Neural progenitor cell (in vitro differentiated cells): ENCODE measurements at regions not wholly inside any gene's neighbourhood (a gene's known extent, or its start where the extent isn't known, plus 50 kb on each side); places are given as distances from the start of the nearest gene placed in this dataset.

ENCODE experiments used
- DNase-seq: peaks from one replicate; pipeline ENCODE4 v3.0.0-alpha.2; 2016; ENCODE audit warnings: low spot score
- H2AFZ ChIP-seq: fragments of 200-600 bp; sonication (generic); replicated peaks from 2 replicates; pipeline ENCODE4 v1.6.1; 2016; ENCODE audit warnings: antibody characterized with exemption
- H3F3A ChIP-seq: fragments of 200-600 bp; sonication (generic); 2 replicates; pipeline ENCODE4 v1.6.1; 2016; ENCODE audit warnings: antibody characterized with exemption, low read depth
- H3K27ac ChIP-seq: fragments of 200-600 bp; sonication (generic); 2 replicates; pipeline ENCODE4 v1.5.1; 2016; ENCODE audit warnings: mild to moderate bottlenecking
- H3K27me3 ChIP-seq: fragments of 200-600 bp; sonication (generic); 2 replicates; pipeline ENCODE4 v1.6.1; 2016; ENCODE audit warnings: mild to moderate bottlenecking, moderate library complexity
- H3K36me3 ChIP-seq: fragments of 200-600 bp; sonication (generic); 2 replicates; pipeline ENCODE4 v1.5.1; 2016
- H3K4me1 ChIP-seq: fragments of 200-600 bp; sonication (generic); 2 replicates; pipeline ENCODE4 v1.6.1; 2016; ENCODE audit warnings: mixed run types
- H3K4me2 ChIP-seq: fragments of 200-600 bp; sonication (generic); 2 replicates; pipeline ENCODE4 v1.6.1; 2016
- H3K4me3 ChIP-seq: fragments of 200-600 bp; sonication (generic); 2 replicates; pipeline ENCODE4 v1.5.1; 2016
- H3K79me2 ChIP-seq: fragments of 200-600 bp; sonication (generic); 2 replicates; pipeline ENCODE4 v1.6.1; 2016; ENCODE audit warnings: low read depth
- H3K9ac ChIP-seq: fragments of 200-600 bp; sonication (generic); 2 replicates; pipeline ENCODE4 v1.6.1; 2016
- H3K9me3 ChIP-seq: fragments of 200-600 bp; sonication (generic); 2 replicates; pipeline ENCODE4 v1.5.1; 2016; ENCODE audit warnings: low read depth
- H4K20me1 ChIP-seq: fragments of 200-600 bp; sonication (generic); 2 replicates; pipeline ENCODE4 v1.6.1; 2016; ENCODE audit warnings: low read depth
- H3K27ac Mint-ChIP-seq: 3 replicates; pipeline ENCODE4 v1.8.0; 2021; ENCODE audit warnings: mixed read lengths
- H3K27me3 Mint-ChIP-seq: 2 replicates; pipeline ENCODE4 v1.8.0; 2022; ENCODE audit warnings: low read depth, mild to moderate bottlenecking, inconsistent platforms, moderate library complexity, mixed read lengths; ENCODE audit not compliant: insufficient read depth
- H3K36me3 Mint-ChIP-seq: 3 replicates; pipeline ENCODE4 v1.8.0; 2021; ENCODE audit warnings: mixed read lengths
- H3K4me1 Mint-ChIP-seq: 3 replicates; pipeline ENCODE4 v1.8.0; 2021; ENCODE audit warnings: mixed read lengths
- H3K4me3 Mint-ChIP-seq: 3 replicates; pipeline ENCODE4 v1.8.0; 2021; ENCODE audit warnings: mild to moderate bottlenecking, moderate library complexity, mixed read lengths
- H3K9me3 Mint-ChIP-seq: 3 replicates; pipeline ENCODE4 v1.8.0; 2020; ENCODE audit warnings: mixed read lengths
- CTCF ChIP-seq: fragments of 200-600 bp; sonication (generic); IDR thresholded peaks from 2 replicates; pipeline ENCODE4 v1.5.1; 2017; ENCODE audit warnings: antibody characterized with exemption, mild to moderate bottlenecking
- EZH2 ChIP-seq: fragments of 200-600 bp; sonication (generic); IDR thresholded peaks from 2 replicates; pipeline ENCODE4 v1.6.1; 2017; ENCODE audit warnings: antibody characterized with exemption, mild to moderate bottlenecking, moderate library complexity
- EZH2phosphoT487 ChIP-seq: fragments of 200-600 bp; sonication (generic); IDR thresholded peaks from 2 replicates; pipeline ENCODE4 v1.6.1; 2017; ENCODE audit warnings: antibody characterized with exemption

DNA sequence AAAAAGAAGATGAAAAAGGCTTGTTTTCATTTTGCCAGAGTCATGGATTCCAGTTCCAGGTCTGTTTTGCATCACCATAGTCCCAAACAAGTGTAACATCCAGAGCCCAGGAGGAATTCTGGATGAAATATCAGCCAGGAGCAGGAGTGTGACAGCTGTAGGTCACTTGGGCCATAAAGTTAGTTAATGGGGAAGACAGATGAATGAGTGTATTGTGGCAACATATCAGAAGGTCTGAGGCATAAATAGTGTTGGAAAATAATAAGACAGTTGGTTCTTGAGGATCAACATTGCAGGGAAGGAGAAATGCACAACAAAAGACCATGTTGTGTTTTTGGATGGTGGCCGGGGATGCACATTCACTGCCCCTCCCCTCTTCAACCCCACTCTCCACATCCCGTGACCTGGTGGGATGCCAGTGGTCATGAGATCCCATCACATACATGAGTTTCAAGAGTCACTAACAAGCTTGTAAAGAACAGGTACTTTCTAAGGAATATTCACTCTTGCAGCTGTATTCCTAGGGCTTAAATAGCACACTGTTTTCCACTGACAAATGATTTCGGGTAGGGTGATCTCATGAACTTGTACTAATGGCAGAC, 83.1 kb upstream of the IGFBP7 start:
- Histone ChIP-seq H2AFZ (no peak overlapping the region), H3K9me3 (no peaks in the 10 kb centered on the region), H3K79me2 (no peaks in the 10 kb centered on the region), H3K27me3 (peaks cover 13% of the 10 kb centered on the region), H3K4me3 (no peak overlapping the region), H4K20me1 (no peaks in the 10 kb centered on the region), H3K4me2 (peak overlapping the region; percentile 67), H3K9ac (no peak overlapping the region), H3F3A (peaks cover 18% of the 10 kb centered on the region), H3K27ac (no peak overlapping the region), H3K36me3 (no peaks in the 10 kb centered on the region), H3K4me1 (peaks cover 20% of the 10 kb centered on the region)
- TF ChIP-seq CTCF (no peak), EZH2phosphoT487 (no peak), EZH2 (no peak)
- H3K27me3 Mint-ChIP-seq = peaks cover 8% of the 10 kb centered on the region
- H3K9me3 Mint-ChIP-seq = peaks cover 21% of the 10 kb centered on the region
- H3K4me3 Mint-ChIP-seq = no peak overlapping the region
- peaks cover 4% of the 10 kb centered on the region for H3K36me3 Mint-ChIP-seq
- peak overlapping the region; percentile 88 for H3K27ac Mint-ChIP-seq
- no peak for DNase-seq
- H3K4me1 Mint-ChIP-seq = peaks cover 44% of the 10 kb centered on the region

GRCh38 chr4:57191523-57192034, 81.4 kb upstream of the IGFBP7 start:
- Histone ChIP-seq H2AFZ (no peak overlapping the region), H3K36me3 (no peaks in the 10 kb centered on the region), H3F3A (peaks cover 18% of the 10 kb centered on the region), H3K27me3 (peaks cover 21% of the 10 kb centered on the region), H3K9me3 (no peaks in the 10 kb centered on the region), H3K9ac (no peak overlapping the region), H3K4me1 (peaks cover 20% of the 10 kb centered on the region), H3K4me2 (peak overlapping the region; percentile 2), H4K20me1 (no peaks in the 10 kb centered on the region), H3K27ac (no peak overlapping the region), H3K4me3 (no peak overlapping the region), H3K79me2 (no peaks in the 10 kb centered on the region)
- TF ChIP-seq EZH2phosphoT487 (no peak), EZH2 (no peak), CTCF (no peak)
- H3K4me3 Mint-ChIP-seq = no peak overlapping the region
- peaks cover 11% of the 10 kb centered on the region for H3K9me3 Mint-ChIP-seq
- peak overlapping the region; percentile 37 for H3K27ac Mint-ChIP-seq
- peaks cover 52% of the 10 kb centered on the region for H3K4me1 Mint-ChIP-seq
- H3K36me3 Mint-ChIP-seq = peaks cover under 1% of the 10 kb centered on the region
- peaks cover 11% of the 10 kb centered on the region for H3K27me3 Mint-ChIP-seq
- no peak for DNase-seq

- Mint-ChIP-seq H3K36me3 (no peaks in the 10 kb centered on the region), H3K4me3 (no peak overlapping the region), H3K9me3 (peaks cover 9% of the 10 kb centered on the region), H3K27me3 (peaks cover 11% of the 10 kb centered on the region), H3K27ac (peak overlapping the region; percentile 37), H3K4me1 (peaks cover 59% of the 10 kb centered on the region)
- H3K27me3 ChIP-seq = peaks cover 21% of the 10 kb centered on the region
- TF ChIP-seq EZH2phosphoT487 = no peak
- TF ChIP-seq CTCF = peak; percentile 92
- TF ChIP-seq EZH2 = no peak
- no peak overlapping the region for H3K4me3 ChIP-seq
- peaks cover 18% of the 10 kb centered on the region for H3F3A ChIP-seq
- no peak overlapping the region for H3K27ac ChIP-seq
- H3K4me1 ChIP-seq = peaks cover 24% of the 10 kb centered on the region
- H3K4me2 ChIP-seq = no peak overlapping the region
- H3K79me2 ChIP-seq = no peaks in the 10 kb centered on the region
- no peaks in the 10 kb centered on the region for H4K20me1 ChIP-seq
- H3K36me3 ChIP-seq = no peaks in the 10 kb centered on the region
- H3K9me3 ChIP-seq = no peaks in the 10 kb centered on the region
- H3K9ac ChIP-seq = no peak overlapping the region
- DNase-seq = peak; percentile 64
- H2AFZ ChIP-seq = no peak overlapping the region
Observed at GRCh38 chr4:57190601-57191481, 80.7 kb upstream of the IGFBP7 start.
